Activated naive CD8-positive, alpha-beta T cell treated with anti-CD3 and anti-CD28 coated beads, Interleukin-2, amount 10 ng/mL, durations not matched to agents 7 days and 5 days (primary cell): ENCODE measurements at regions not wholly inside any gene's neighbourhood (a gene's known extent, or its start where the extent isn't known, plus 50 kb on each side); places are given as distances from the start of the nearest gene placed in this dataset.
"Not testable (repeated sequence)": the region's sequence is repeated elsewhere in the genome, so short reads cannot be mapped to it uniquely, and the experiment has no call there.

Experiments used
- ATAC-seq: fragments of 150-1000 bp; cut with Tn5 transposase; one replicate; pipeline ENCODE4 v1.10.0; 2021; ENCODE audit warnings: low read depth, moderate library complexity
- POLR2A ChIA-PET: fragments of 350-600 bp; sonication (Branson Sonifier 250); formaldehyde crosslinking; loops from one replicate; lab custom pipeline; 2021; ENCODE audit warnings: antibody characterized with exemption; lab: Charles Lee
- DNase-seq: peaks from one replicate; pipeline ENCODE4 v3.0.0; 2021
- H3K27ac Mint-ChIP-seq: one replicate; pipeline ENCODE4 v1.8.0; 2022; ENCODE audit warnings: mild to moderate bottlenecking, mixed read lengths
- H3K27me3 Mint-ChIP-seq: one replicate; pipeline ENCODE4 v1.8.0; 2022; ENCODE audit warnings: mild to moderate bottlenecking, moderate library complexity, mixed read lengths
- H3K36me3 Mint-ChIP-seq: one replicate; pipeline ENCODE4 v1.8.0; 2021; ENCODE audit warnings: mild to moderate bottlenecking, mixed read lengths
- H3K4me1 Mint-ChIP-seq: one replicate; pipeline ENCODE4 v1.8.0; 2021; ENCODE audit warnings: mixed read lengths
- H3K4me3 Mint-ChIP-seq: one replicate; pipeline ENCODE4 v1.8.0; 2022; ENCODE audit warnings: mild to moderate bottlenecking, moderate library complexity, mixed read lengths
- H3K9me3 Mint-ChIP-seq: one replicate; pipeline ENCODE4 v1.8.0; 2021; ENCODE audit warnings: mixed read lengths

- no peak for ATAC-seq
- Mint-ChIP-seq H3K9me3 (peaks cover 3% of the 10 kb centered on the region), H3K4me3 (no peak overlapping the region), H3K36me3 (no peaks in the 10 kb centered on the region), H3K4me1 (no peaks in the 10 kb centered on the region), H3K27ac (no peak overlapping the region), H3K27me3 (no peaks in the 10 kb centered on the region)
- no peak for DNase-seq
- POLR2A ChIA-PET = no interaction called here
Measured at GRCh38 chr4:158356301-158356700, 146.0 kb downstream of the TMEM144 start.

- H3K9me3 Mint-ChIP-seq, DNase-seq, POLR2A ChIA-PET, H3K4me1 Mint-ChIP-seq, H3K36me3 Mint-ChIP-seq, ATAC-seq, H3K4me3 Mint-ChIP-seq, H3K27ac Mint-ChIP-seq, H3K27me3 Mint-ChIP-seq: not testable (repeated sequence)
Measured at GRCh38 chr4:158367932-158368441, 153.7 kb upstream of the RXFP1 start.

GRCh38 chr4:158371158-158371557, 150.5 kb upstream of the RXFP1 start:
- POLR2A ChIA-PET = no interaction called here
- H3K27me3 Mint-ChIP-seq = no peaks in the 10 kb centered on the region
- H3K4me3 Mint-ChIP-seq = no peak overlapping the region
- peaks cover 1% of the 10 kb centered on the region for H3K9me3 Mint-ChIP-seq
- H3K36me3 Mint-ChIP-seq = no peaks in the 10 kb centered on the region
- no peak for DNase-seq
- H3K27ac Mint-ChIP-seq = no peak overlapping the region
- no peak for ATAC-seq
- no peaks in the 10 kb centered on the region for H3K4me1 Mint-ChIP-seq

- POLR2A ChIA-PET = no interaction called here
- DNase-seq (no peak), ATAC-seq (no peak)
- Mint-ChIP-seq H3K36me3 (no peaks in the 10 kb centered on the region), H3K4me1 (no peaks in the 10 kb centered on the region), H3K9me3 (no peaks in the 10 kb centered on the region), H3K27me3 (peaks cover 2% of the 10 kb centered on the region), H3K4me3 (no peak overlapping the region), H3K27ac (no peak overlapping the region)
Measured at GRCh38 chr4:158374318-158374717, 147.4 kb upstream of the RXFP1 start.

GRCh38 chr4:158376106-158376840, 145.4 kb upstream of the RXFP1 start:
- Mint-ChIP-seq H3K9me3 (no peaks in the 10 kb centered on the region), H3K4me3 (no peak overlapping the region), H3K27me3 (peaks cover 2% of the 10 kb centered on the region), H3K27ac (no peak overlapping the region), H3K4me1 (no peaks in the 10 kb centered on the region), H3K36me3 (no peaks in the 10 kb centered on the region)
- POLR2A ChIA-PET = no interaction called here
- ATAC-seq (no peak), DNase-seq (no peak)

GRCh38 chr4:158384414-158384813, 137.3 kb upstream of the RXFP1 start:
- no peak overlapping the region for H3K27ac Mint-ChIP-seq
- DNase-seq (no peak), ATAC-seq (no peak)
- no peak overlapping the region for H3K4me3 Mint-ChIP-seq
- POLR2A ChIA-PET = no interaction called here
- no peaks in the 10 kb centered on the region for H3K9me3 Mint-ChIP-seq
- H3K27me3 Mint-ChIP-seq = no peaks in the 10 kb centered on the region
- no peaks in the 10 kb centered on the region for H3K36me3 Mint-ChIP-seq
- H3K4me1 Mint-ChIP-seq = no peaks in the 10 kb centered on the region

- Mint-ChIP-seq H3K27me3 (no peaks in the 10 kb centered on the region), H3K9me3 (no peaks in the 10 kb centered on the region), H3K4me1 (no peaks in the 10 kb centered on the region), H3K27ac (no peak overlapping the region), H3K36me3 (no peaks in the 10 kb centered on the region), H3K4me3 (no peak overlapping the region)
- ATAC-seq (no peak), DNase-seq (no peak)
- POLR2A ChIA-PET = no interaction called here
Measured at GRCh38 chr4:158395343-158395742, 126.3 kb upstream of the RXFP1 start.

- no peaks in the 10 kb centered on the region for H3K27me3 Mint-ChIP-seq
- H3K4me3 Mint-ChIP-seq = no peak overlapping the region
- no peak for ATAC-seq
- no peaks in the 10 kb centered on the region for H3K9me3 Mint-ChIP-seq
- H3K27ac Mint-ChIP-seq = no peak overlapping the region
- POLR2A ChIA-PET = no interaction called here
- H3K4me1 Mint-ChIP-seq = no peaks in the 10 kb centered on the region
- no peaks in the 10 kb centered on the region for H3K36me3 Mint-ChIP-seq
- DNase-seq = no peak
Measured at GRCh38 chr4:158395889-158396288, 125.8 kb upstream of the RXFP1 start.

GRCh38 chr4:158397781-158398180, 123.9 kb upstream of the RXFP1 start:
- POLR2A ChIA-PET = no interaction called here
- H3K36me3 Mint-ChIP-seq = no peaks in the 10 kb centered on the region
- no peaks in the 10 kb centered on the region for H3K9me3 Mint-ChIP-seq
- H3K27me3 Mint-ChIP-seq = no peaks in the 10 kb centered on the region
- DNase-seq = no peak
- no peak overlapping the region for H3K4me3 Mint-ChIP-seq
- no peaks in the 10 kb centered on the region for H3K4me1 Mint-ChIP-seq
- ATAC-seq = no peak
- no peak overlapping the region for H3K27ac Mint-ChIP-seq

GRCh38 chr4:158407961-158408360, 113.7 kb upstream of the RXFP1 start:
- H3K36me3 Mint-ChIP-seq, ATAC-seq, POLR2A ChIA-PET, H3K4me1 Mint-ChIP-seq, H3K4me3 Mint-ChIP-seq, H3K27me3 Mint-ChIP-seq, H3K9me3 Mint-ChIP-seq, H3K27ac Mint-ChIP-seq, DNase-seq: not testable (repeated sequence)

- no peaks in the 10 kb centered on the region for H3K9me3 Mint-ChIP-seq
- no peaks in the 10 kb centered on the region for H3K27me3 Mint-ChIP-seq
- no peak for DNase-seq
- POLR2A ChIA-PET = no interaction called here
- no peaks in the 10 kb centered on the region for H3K36me3 Mint-ChIP-seq
- no peak overlapping the region for H3K27ac Mint-ChIP-seq
- H3K4me3 Mint-ChIP-seq = no peak overlapping the region
- no peaks in the 10 kb centered on the region for H3K4me1 Mint-ChIP-seq
- ATAC-seq = no peak
Measured at GRCh38 chr4:158410272-158410671, 111.4 kb upstream of the RXFP1 start.

- ATAC-seq (no peak), DNase-seq (no peak)
- Mint-ChIP-seq H3K36me3 (no peaks in the 10 kb centered on the region), H3K4me1 (no peaks in the 10 kb centered on the region), H3K4me3 (no peak overlapping the region), H3K27me3 (no peaks in the 10 kb centered on the region), H3K9me3 (no peaks in the 10 kb centered on the region), H3K27ac (no peak overlapping the region)
- POLR2A ChIA-PET = no interaction called here
Measured at GRCh38 chr4:158411269-158411668, 110.4 kb upstream of the RXFP1 start.

GRCh38 chr4:158418679-158419078, 103.0 kb upstream of the RXFP1 start:
- H3K27me3 Mint-ChIP-seq, H3K4me1 Mint-ChIP-seq: not testable (repeated sequence)

GRCh38 chr4:158420782-158421181, 100.9 kb upstream of the RXFP1 start:
- no peak overlapping the region for H3K27ac Mint-ChIP-seq
- H3K4me3 Mint-ChIP-seq = no peak overlapping the region
- no peaks in the 10 kb centered on the region for H3K9me3 Mint-ChIP-seq
- ATAC-seq (no peak), DNase-seq (no peak)
- POLR2A ChIA-PET = no interaction called here
- no peaks in the 10 kb centered on the region for H3K27me3 Mint-ChIP-seq
- H3K36me3 Mint-ChIP-seq = no peaks in the 10 kb centered on the region
- H3K4me1 Mint-ChIP-seq = no peaks in the 10 kb centered on the region

More at GRCh38 chr4:158418679-158419078, 103.0 kb upstream of the RXFP1 start:
- H3K36me3 Mint-ChIP-seq, H3K27ac Mint-ChIP-seq, H3K9me3 Mint-ChIP-seq, POLR2A ChIA-PET, ATAC-seq, H3K4me3 Mint-ChIP-seq, DNase-seq: not testable (repeated sequence)
